Mesenchymal stem cell (in vitro differentiated cells and primary cell): ENCODE measurements at regions not wholly inside any gene's neighbourhood (a gene's known extent, or its start where the extent isn't known, plus 50 kb on each side); places are given as distances from the start of the nearest gene placed in this dataset.
"Not testable (repeated sequence)": the region's sequence is repeated elsewhere in the genome, so short reads cannot be mapped to it uniquely, and the experiment has no call there.

Experiments
- DNase-seq: peaks from one replicate; pipeline ENCODE4 v3.0.0-alpha.2; 2013
- H2AFZ ChIP-seq: one replicate; pipeline ENCODE4 v1.6.1; 2013; ENCODE audit warnings: low read depth, mild to moderate bottlenecking, control low read depth, inconsistent platforms, low read length, moderate library complexity
- H2AK5ac ChIP-seq: 2 replicates; pipeline ENCODE4 v1.6.1; 2013; ENCODE audit warnings: low read length, moderate library complexity, mild to moderate bottlenecking, inconsistent platforms; ENCODE audit not compliant: severe bottlenecking
- H2BK120ac ChIP-seq: one replicate; pipeline ENCODE4 v1.6.1; 2013; ENCODE audit warnings: low read depth, mild to moderate bottlenecking, inconsistent platforms, low read length, moderate library complexity
- H2BK12ac ChIP-seq, 2 experiments: one replicate each; pipeline ENCODE4 v1.6.1; 2013; ENCODE audit warnings: inconsistent platforms in 2 of 2, low read length in 2 of 2, mild to moderate bottlenecking in 2 of 2, moderate library complexity in 2 of 2, control low read depth in 1 of 2
- H2BK15ac ChIP-seq: one replicate; pipeline ENCODE4 v1.6.1; 2013; ENCODE audit warnings: mild to moderate bottlenecking, low read depth, inconsistent platforms; ENCODE audit not compliant: poor library complexity, severe bottlenecking
- H2BK5ac ChIP-seq: 2 replicates; pipeline ENCODE4 v1.6.1; 2013; ENCODE audit warnings: low read depth, mild to moderate bottlenecking, low read length, control low read depth, inconsistent platforms; ENCODE audit not compliant: poor library complexity, severe bottlenecking
- H3K14ac ChIP-seq, 2 experiments: one replicate each; pipeline ENCODE4 v1.6.1; 2013; ENCODE audit warnings: inconsistent platforms in 2 of 2, low read length in 2 of 2, control low read depth in 1 of 2, mild to moderate bottlenecking in 1 of 2, moderate library complexity in 1 of 2
- H3K18ac ChIP-seq, 2 experiments: one replicate each; pipeline ENCODE4 v1.6.1; 2013; ENCODE audit warnings: inconsistent platforms in 2 of 2, low read length in 2 of 2, control low read depth in 1 of 2, low read depth in 1 of 2, mild to moderate bottlenecking in 1 of 2
- H3K23ac ChIP-seq, 2 experiments: one replicate each; pipeline ENCODE4 v1.6.1; 2013; ENCODE audit warnings: inconsistent platforms in 2 of 2, low read length in 2 of 2, mild to moderate bottlenecking in 2 of 2, moderate library complexity in 2 of 2, control low read depth in 1 of 2
- H3K27ac ChIP-seq: 2 replicates; pipeline ENCODE4 v1.5.1; 2013; ENCODE audit warnings: mild to moderate bottlenecking, moderate library complexity, low read length, control low read depth, inconsistent platforms; ENCODE audit not compliant: poor library complexity, severe bottlenecking
- H3K27me3 ChIP-seq, 2 experiments: 2 replicates each; pipeline versions ENCODE4 v1.6.1 to v1.7.0; 2013; ENCODE audit warnings: low read length in 2 of 2, mild to moderate bottlenecking in 2 of 2, moderate library complexity in 2 of 2, control low read depth in 1 of 2, inconsistent platforms in 1 of 2; ENCODE audit not compliant: control insufficient read depth in 1 of 2, insufficient read depth in 1 of 2
- H3K36me3 ChIP-seq, 2 experiments: 2 replicates each; pipeline versions ENCODE4 v1.6.1 to v1.7.0; 2013; ENCODE audit warnings: low read length in 2 of 2, control low read depth in 1 of 2, inconsistent platforms in 1 of 2, low read depth in 1 of 2, mild to moderate bottlenecking in 1 of 2; ENCODE audit not compliant: insufficient read depth in 2 of 2, control insufficient read depth in 1 of 2
- H3K4ac ChIP-seq, 2 experiments: one replicate each; pipeline ENCODE4 v1.6.1; 2013; ENCODE audit warnings: inconsistent platforms in 2 of 2, low read length in 2 of 2, mild to moderate bottlenecking in 2 of 2, moderate library complexity in 2 of 2, control low read depth in 1 of 2, low read depth in 1 of 2
- H3K4me1 ChIP-seq: 2 replicates; pipeline ENCODE4 v1.6.1; 2013; ENCODE audit warnings: low read depth, low read length, control low read depth; ENCODE audit not compliant: control insufficient read depth, insufficient read depth
- H3K4me2 ChIP-seq: 2 replicates; pipeline ENCODE4 v1.6.1; 2013; ENCODE audit warnings: low read length, mild to moderate bottlenecking, inconsistent platforms; ENCODE audit not compliant: poor library complexity, severe bottlenecking
- H3K4me3 ChIP-seq, 2 experiments: 2 replicates each; pipeline versions ENCODE4 v1.5.1 to v1.7.0; 2013; ENCODE audit warnings: low read length in 2 of 2, mild to moderate bottlenecking in 2 of 2, control low read depth in 1 of 2, low read depth in 1 of 2; ENCODE audit not compliant: insufficient read depth in 1 of 2
- H3K79me1 ChIP-seq: replicated peaks from 2 replicates; pipeline ENCODE4 v1.6.1; 2013; ENCODE audit warnings: mild to moderate bottlenecking, control low read depth, low read length, inconsistent platforms; ENCODE audit not compliant: poor library complexity, severe bottlenecking
- H3K9ac ChIP-seq: 2 replicates; pipeline ENCODE4 v1.7.0; 2013; ENCODE audit warnings: mild to moderate bottlenecking, low read length, moderate library complexity
- H3K9me3 ChIP-seq: 2 replicates; pipeline ENCODE4 v1.7.0; 2013; ENCODE audit warnings: mild to moderate bottlenecking, low read length; ENCODE audit not compliant: control insufficient read depth
- H4K8ac ChIP-seq: one replicate; pipeline ENCODE4 v1.6.1; 2013; ENCODE audit warnings: inconsistent platforms, mild to moderate bottlenecking, low read length, moderate library complexity
- H4K91ac ChIP-seq: one replicate; pipeline ENCODE4 v1.6.1; 2013; ENCODE audit warnings: mild to moderate bottlenecking, low read length, inconsistent platforms
- WGBS: methylation state at CpG from one replicate; pipeline ENCODE4 v1.1.7; 2013; ENCODE audit warnings: mixed read lengths; 5-methylcytosine and 5-hydroxymethylcytosine counted together

DNA sequence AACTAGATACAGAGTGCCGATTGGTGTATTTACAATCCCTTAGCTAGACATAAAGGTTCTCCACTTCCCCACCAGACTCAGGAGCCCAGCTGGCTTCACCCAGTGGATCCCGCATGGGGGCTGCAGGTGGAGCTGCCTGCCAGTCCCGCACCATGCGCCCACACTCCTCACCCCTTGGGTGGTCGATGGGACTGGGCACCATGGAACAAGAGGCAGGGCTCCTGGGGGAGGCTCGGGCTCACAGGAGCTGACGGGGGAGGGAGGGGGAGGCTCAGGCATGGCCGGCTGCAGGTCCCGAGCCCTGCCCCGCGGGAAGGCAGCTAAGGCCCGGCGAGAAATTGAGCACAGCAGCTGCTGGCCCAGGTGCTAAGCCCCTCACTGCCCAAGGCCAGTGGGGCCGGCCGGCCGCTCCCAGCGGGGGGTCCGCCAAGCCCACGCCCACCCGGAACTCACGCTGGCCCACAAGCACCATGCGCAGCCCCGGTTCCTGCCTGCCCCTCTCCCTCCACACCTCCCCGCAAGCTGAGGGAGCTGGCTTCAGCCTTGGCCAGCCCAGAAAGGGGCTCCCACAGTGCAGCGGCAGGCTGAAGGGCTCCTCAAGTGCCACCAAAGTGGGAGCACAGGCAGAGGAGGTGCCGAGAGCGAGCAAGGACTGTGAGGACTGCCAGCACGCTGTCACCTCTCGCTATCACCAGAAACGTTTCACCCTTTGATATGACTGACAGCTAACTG, 1213.1 kb downstream of the SUCLG1 start:
- H2AK5ac ChIP-seq, H3K9me3 ChIP-seq, DNase-seq, H3K27ac ChIP-seq, H3K14ac ChIP-seq, H2BK5ac ChIP-seq, H3K23ac ChIP-seq, H3K9ac ChIP-seq, H2BK120ac ChIP-seq, H2AFZ ChIP-seq, H2BK12ac ChIP-seq, H3K27me3 ChIP-seq, H3K18ac ChIP-seq, H3K4me2 ChIP-seq, H3K4ac ChIP-seq, H3K4me3 ChIP-seq, H4K8ac ChIP-seq, H2BK15ac ChIP-seq, H3K79me1 ChIP-seq, H3K4me1 ChIP-seq, H4K91ac ChIP-seq, H3K36me3 ChIP-seq: not testable (repeated sequence)
- 96% methylated on average over 26 of the region's 30 CpGs for WGBS

DNA sequence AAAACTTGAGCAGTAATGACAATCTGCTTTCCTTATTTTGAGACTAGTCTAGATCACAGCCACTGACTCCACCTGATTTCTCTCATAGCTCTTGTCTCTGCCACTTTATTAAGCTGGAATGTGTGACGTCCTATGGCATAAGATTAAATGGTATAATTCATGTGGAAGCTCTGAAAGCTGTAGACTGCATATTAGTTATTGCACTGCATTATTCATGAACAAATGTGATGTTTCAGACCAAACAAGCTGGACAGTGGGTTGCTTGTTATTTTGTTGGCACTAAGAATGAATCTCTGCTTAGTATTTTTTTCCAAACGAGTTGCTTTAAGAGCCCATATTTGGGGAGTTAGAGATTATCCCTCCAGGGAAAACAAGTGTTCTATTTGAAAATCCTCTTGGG, 1218.5 kb downstream of the SUCLG1 start:
- no peaks in the 10 kb centered on the region for H3K4me1 ChIP-seq
- H3K79me1 ChIP-seq: no peaks in the 10 kb centered on the region
- H4K91ac ChIP-seq: no peak overlapping the region
- no peak overlapping the region for H3K4ac ChIP-seq
- no peak overlapping the region for H3K27ac ChIP-seq
- no peak overlapping the region for H3K9ac ChIP-seq
- DNase-seq: no peak
- no peak overlapping the region for H2BK12ac ChIP-seq
- no peak overlapping the region for H2AFZ ChIP-seq
- H4K8ac ChIP-seq: no peak overlapping the region
- H2AK5ac ChIP-seq: no peak overlapping the region
- H2BK15ac ChIP-seq: no peak overlapping the region
- no peak overlapping the region for H2BK120ac ChIP-seq
- H3K4me3 ChIP-seq: no peak overlapping the region
- H3K14ac ChIP-seq: no peak overlapping the region
- 70% methylated on average over 2 of the region's 2 CpGs for WGBS
- no peak overlapping the region for H3K23ac ChIP-seq
- no peaks in the 10 kb centered on the region for H3K27me3 ChIP-seq
- no peak overlapping the region for H3K18ac ChIP-seq
- no peak overlapping the region for H2BK5ac ChIP-seq
- H3K9me3 ChIP-seq: peaks cover 3% of the 10 kb centered on the region
- H3K4me2 ChIP-seq: no peak overlapping the region
- H3K36me3 ChIP-seq: no peaks in the 10 kb centered on the region

DNA sequence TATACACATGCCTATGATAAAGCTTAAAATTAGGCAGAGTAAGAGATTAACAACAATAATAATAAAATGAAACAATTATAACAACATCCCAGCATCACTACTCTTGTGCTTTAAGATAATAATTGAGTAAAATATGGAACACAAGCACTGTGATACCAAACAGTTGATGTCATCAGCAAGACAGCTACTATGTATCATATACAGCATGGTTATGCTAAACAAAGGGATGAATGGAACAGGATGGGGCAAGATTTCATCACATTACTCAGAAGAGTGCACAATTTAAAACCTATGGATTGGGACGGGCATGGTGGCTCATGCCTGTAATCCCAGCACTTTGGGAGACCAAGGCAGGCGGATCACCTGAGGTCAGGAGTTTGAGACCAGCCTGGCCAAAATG, 1221.0 kb downstream of the SUCLG1 start:
- no peak overlapping the region for H2BK15ac ChIP-seq
- no peak overlapping the region for H4K91ac ChIP-seq
- H3K4me2 ChIP-seq: no peak overlapping the region
- H2BK120ac ChIP-seq: no peak overlapping the region
- H2AK5ac ChIP-seq: no peak overlapping the region
- H3K9ac ChIP-seq: no peak overlapping the region
- no peak overlapping the region for H3K4me3 ChIP-seq
- no peak overlapping the region for H3K18ac ChIP-seq
- no peak overlapping the region for H3K27ac ChIP-seq
- no peak for DNase-seq
- H3K14ac ChIP-seq: no peak overlapping the region
- no peaks in the 10 kb centered on the region for H3K4me1 ChIP-seq
- no peaks in the 10 kb centered on the region for H3K79me1 ChIP-seq
- H3K4ac ChIP-seq: no peak overlapping the region
- no peak overlapping the region for H4K8ac ChIP-seq
- WGBS: 72% methylated on average over 2 of the region's 2 CpGs
- no peaks in the 10 kb centered on the region for H3K9me3 ChIP-seq
- H3K36me3 ChIP-seq: no peaks in the 10 kb centered on the region
- H2AFZ ChIP-seq: no peak overlapping the region
- H3K27me3 ChIP-seq: no peaks in the 10 kb centered on the region
- no peak overlapping the region for H2BK5ac ChIP-seq
- no peak overlapping the region for H3K23ac ChIP-seq
- H2BK12ac ChIP-seq: no peak overlapping the region

DNA sequence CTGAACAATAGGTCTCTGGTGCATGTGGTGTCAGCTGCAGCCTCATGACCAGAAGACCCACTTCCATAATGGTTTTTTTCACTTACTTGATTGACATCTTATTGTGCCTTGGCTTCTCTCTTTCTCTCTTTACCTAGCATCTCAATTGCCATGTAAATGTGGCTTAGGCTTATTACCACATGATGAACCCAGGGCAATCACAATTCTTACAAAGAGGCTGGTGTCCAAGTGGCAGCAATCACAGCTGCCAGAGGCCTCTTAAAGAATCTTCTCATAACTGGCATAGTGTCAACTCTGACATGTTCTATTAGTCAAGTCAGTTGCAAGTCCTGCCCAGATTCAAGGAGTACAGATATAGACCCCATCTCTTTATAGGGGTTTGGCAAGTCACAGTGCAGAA, 1224.8 kb downstream of the SUCLG1 start:
- Histone ChIP-seq H3K27me3 (no peaks in the 10 kb centered on the region), H2BK120ac (no peak overlapping the region), H3K4me3 (no peak overlapping the region), H2AFZ (no peak overlapping the region), H2BK15ac (no peak overlapping the region), H3K9ac (no peak overlapping the region), H3K9me3 (no peaks in the 10 kb centered on the region), H3K18ac (no peak overlapping the region), H2AK5ac (no peak overlapping the region), H3K27ac (no peak overlapping the region), H3K4me1 (no peaks in the 10 kb centered on the region), H3K4ac (no peak overlapping the region), H3K14ac (no peak overlapping the region), H4K91ac (no peak overlapping the region), H3K23ac (no peak overlapping the region), H4K8ac (no peak overlapping the region), H3K79me1 (no peaks in the 10 kb centered on the region), H3K36me3 (no peaks in the 10 kb centered on the region), H2BK5ac (no peak overlapping the region), H3K4me2 (no peak overlapping the region), H2BK12ac (no peak overlapping the region)
- DNase-seq: no peak
